ENCODE measurements at regions not wholly inside any gene's neighbourhood (a gene's known extent, or its start where the extent isn't known, plus 50 kb on each side); places are given as distances from the start of the nearest gene placed in this dataset.
"Not testable (repeated sequence)": the region's sequence is repeated elsewhere in the genome, so short reads cannot be mapped to it uniquely, and the experiment has no call there.

DNA sequence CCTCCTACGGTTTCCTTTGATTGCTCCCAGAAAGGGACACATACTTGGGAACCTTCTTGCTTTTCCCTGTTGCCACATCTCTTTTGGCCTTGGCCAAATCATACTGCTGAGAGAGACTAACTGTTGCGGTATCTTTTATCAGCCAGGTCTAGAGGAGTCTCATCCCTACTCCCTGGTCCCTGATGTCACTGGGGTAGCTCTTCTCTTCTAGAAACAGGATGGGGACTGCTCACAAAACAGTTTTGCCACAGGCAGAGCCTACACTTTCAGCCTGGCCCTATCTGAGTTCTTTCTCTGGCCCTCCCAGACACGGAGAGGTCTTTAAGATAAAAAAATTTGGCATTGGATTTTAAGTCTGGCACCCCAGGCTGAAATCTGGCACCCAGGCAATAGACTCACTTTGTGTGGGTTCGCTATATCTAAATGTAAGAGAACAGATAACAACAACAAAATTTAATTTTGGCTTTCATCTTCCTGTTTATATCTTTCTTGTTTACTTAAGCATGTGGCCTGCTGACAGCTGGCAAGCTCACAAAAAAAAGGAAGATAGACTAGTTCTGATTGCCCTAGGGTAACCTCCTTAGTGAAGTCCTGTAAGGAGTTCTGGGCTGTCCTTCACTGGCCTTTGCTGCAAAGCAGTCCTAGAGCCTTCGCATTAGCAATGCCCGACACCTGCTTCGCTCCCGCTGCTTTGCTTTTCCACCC, 228.3 kb upstream of the NPVF start:
- Histone ChIP-seq H3K36me3 (ENCODE audit: insufficient read depth, low read length) (no peaks in the 10 kb centered on the region), H3K9me2 (replicated peaks; ENCODE audit: insufficient read depth, low read length) (no peaks in the 10 kb centered on the region), H3K9ac (ENCODE audit: low read length) (no peak overlapping the region), H3K4me3 (ENCODE audit: low read length) (no peak overlapping the region), H3K4me1 (ENCODE audit: low read length) (no peaks in the 10 kb centered on the region; the same call in 1 of the 2 replicates), H2AFZ (ENCODE audit: low read length) (no peak overlapping the region), H3K4me2 (ENCODE audit: low read depth, low read length, poor library complexity, severe bottlenecking) (no peak overlapping the region), H4K20me1 (ENCODE audit: insufficient read depth, low read depth, low read length) (no peaks in the 10 kb centered on the region), H3K27me3 (ENCODE audit: low read length) (no peaks in the 10 kb centered on the region), H3K9me3 (ENCODE audit: low read length) (no peaks in the 10 kb centered on the region), H3K27ac (ENCODE audit: low read length) (no peak overlapping the region), H3K79me2 (ENCODE audit: low read length) (no peaks in the 10 kb centered on the region)
- DNase-seq = no peak

DNA sequence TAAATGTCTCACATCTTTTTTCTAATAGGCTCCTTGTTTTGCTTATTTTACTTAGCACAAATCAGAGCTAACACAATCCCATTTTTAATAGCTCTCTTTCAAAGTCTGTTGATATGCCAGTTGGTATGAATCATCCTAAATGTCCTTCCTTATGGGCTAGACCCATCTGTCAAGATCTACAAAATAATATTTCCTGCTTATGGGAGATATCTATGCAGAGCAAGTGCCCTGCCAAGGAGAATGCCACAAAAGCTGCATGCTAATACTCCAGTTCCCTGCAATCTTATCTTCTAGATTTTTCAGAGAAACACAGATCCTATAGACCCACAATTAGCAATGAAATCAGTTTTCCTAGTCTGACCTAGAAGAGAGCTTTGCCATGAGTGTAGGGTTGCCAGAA, 230.8 kb upstream of the NPVF start:
- Histone ChIP-seq H4K20me1 (ENCODE audit: insufficient read depth, low read depth, low read length) (no peaks in the 10 kb centered on the region), H3K79me2 (ENCODE audit: low read length) (no peaks in the 10 kb centered on the region), H3K9me2 (replicated peaks; ENCODE audit: insufficient read depth, low read length) (no peaks in the 10 kb centered on the region), H2AFZ (ENCODE audit: low read length) (no peak overlapping the region), H3K4me2 (ENCODE audit: low read depth, low read length, poor library complexity, severe bottlenecking) (no peak overlapping the region), H3K4me1 (ENCODE audit: low read length) (no peaks in the 10 kb centered on the region; the same call in 1 of the 2 replicates), H3K27ac (ENCODE audit: low read length) (no peak overlapping the region), H3K9ac (ENCODE audit: low read length) (no peak overlapping the region), H3K9me3 (ENCODE audit: low read length) (no peaks in the 10 kb centered on the region), H3K36me3 (ENCODE audit: insufficient read depth, low read length) (no peaks in the 10 kb centered on the region), H3K27me3 (ENCODE audit: low read length) (no peaks in the 10 kb centered on the region), H3K4me3 (ENCODE audit: low read length) (no peak overlapping the region)
- DNase-seq = no peak

GRCh38 chr7:25460433-25460832, 232.1 kb upstream of the NPVF start:
- Histone ChIP-seq H3K4me3 (ENCODE audit: low read length) (no peak overlapping the region), H3K4me2 (ENCODE audit: low read depth, low read length, poor library complexity, severe bottlenecking) (no peak overlapping the region), H3K27ac (ENCODE audit: low read length) (no peak overlapping the region), H3K9ac (ENCODE audit: low read length) (no peak overlapping the region), H3K79me2 (ENCODE audit: low read length) (no peaks in the 10 kb centered on the region), H4K20me1 (ENCODE audit: insufficient read depth, low read depth, low read length) (no peaks in the 10 kb centered on the region), H3K9me2 (replicated peaks; ENCODE audit: insufficient read depth, low read length) (no peaks in the 10 kb centered on the region), H3K27me3 (ENCODE audit: low read length) (no peaks in the 10 kb centered on the region), H2AFZ (ENCODE audit: low read length) (no peak overlapping the region), H3K4me1 (ENCODE audit: low read length) (no peaks in the 10 kb centered on the region), H3K9me3 (ENCODE audit: low read length) (no peaks in the 10 kb centered on the region), H3K36me3 (ENCODE audit: insufficient read depth, low read length) (no peaks in the 10 kb centered on the region)
- DNase-seq = no peak

DNA sequence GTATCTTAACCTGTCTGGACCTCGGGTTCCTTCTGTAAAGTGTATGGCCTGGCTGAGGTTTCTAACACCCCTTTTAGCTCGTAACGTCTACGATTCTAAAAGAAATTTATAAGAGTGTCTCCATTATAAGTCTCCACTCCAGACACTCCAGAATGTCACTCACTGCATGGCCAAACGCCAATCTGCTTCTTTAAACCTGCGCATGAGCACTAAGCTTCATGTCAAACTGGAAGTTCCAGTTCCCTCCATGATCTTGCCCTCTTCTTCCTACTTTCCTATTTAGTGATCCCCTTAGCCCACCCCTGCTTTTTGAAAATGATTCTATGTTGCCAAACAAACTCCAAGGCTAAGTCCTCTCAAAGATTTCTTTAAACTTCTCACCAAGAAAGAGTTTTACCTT, 241.4 kb upstream of the NPVF start:
- H3K9me2 ChIP-seq (replicated peaks; ENCODE audit: insufficient read depth, low read length) = no peaks in the 10 kb centered on the region
- H3K27me3 ChIP-seq (ENCODE audit: low read length) = no peaks in the 10 kb centered on the region
- no peak overlapping the region for H3K4me3 ChIP-seq (ENCODE audit: low read length)
- H2AFZ ChIP-seq (ENCODE audit: low read length) = no peak overlapping the region
- H3K79me2 ChIP-seq (ENCODE audit: low read length) = no peaks in the 10 kb centered on the region
- DNase-seq = peak; percentile 24
- H3K36me3 ChIP-seq (ENCODE audit: insufficient read depth, low read length) = no peaks in the 10 kb centered on the region
- H3K9ac ChIP-seq (ENCODE audit: low read length) = no peak overlapping the region
- no peaks in the 10 kb centered on the region for H3K9me3 ChIP-seq (ENCODE audit: low read length)
- H4K20me1 ChIP-seq (ENCODE audit: insufficient read depth, low read depth, low read length) = no peaks in the 10 kb centered on the region
- no peak overlapping the region for H3K4me2 ChIP-seq (ENCODE audit: low read depth, low read length, poor library complexity, severe bottlenecking)
- H3K27ac ChIP-seq (ENCODE audit: low read length) = no peak overlapping the region
- H3K4me1 ChIP-seq (ENCODE audit: low read length) = no peaks in the 10 kb centered on the region

- no peaks in the 10 kb centered on the region for H3K9me3 ChIP-seq (ENCODE audit: low read length)
Measured at GRCh38 chr7:25476863-25477499, 248.7 kb upstream of the NPVF start.

DNA sequence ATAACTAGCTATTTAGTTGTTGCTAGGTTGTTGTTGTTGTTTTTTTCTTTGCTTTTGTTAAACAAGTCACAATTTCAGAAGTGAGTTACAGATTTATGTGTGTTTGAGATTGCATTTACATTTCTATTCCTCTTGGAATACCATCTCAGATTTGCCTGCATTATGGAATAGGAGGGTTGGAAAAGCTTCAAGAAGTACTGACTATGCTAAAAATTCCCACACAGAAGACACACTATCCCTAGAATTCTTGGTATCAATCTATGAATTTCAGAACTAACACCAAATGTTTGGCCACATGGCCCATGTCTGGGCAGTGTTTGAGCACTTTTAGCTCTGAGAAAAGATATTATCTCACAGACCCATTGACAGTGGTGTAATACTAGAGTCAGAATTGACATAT, 249.9 kb upstream of the NPVF start:
- not testable (repeated sequence) for H3K27ac ChIP-seq (ENCODE audit: low read length); H3K4me3 ChIP-seq (ENCODE audit: low read length); H3K4me2 ChIP-seq (ENCODE audit: low read depth, low read length, poor library complexity, severe bottlenecking); H3K79me2 ChIP-seq (ENCODE audit: low read length); H3K36me3 ChIP-seq (ENCODE audit: insufficient read depth, low read length); H3K27me3 ChIP-seq (ENCODE audit: low read length); H4K20me1 ChIP-seq (ENCODE audit: insufficient read depth, low read depth, low read length); H3K4me1 ChIP-seq (ENCODE audit: low read length); H3K9ac ChIP-seq (ENCODE audit: low read length); H3K9me2 ChIP-seq (replicated peaks; ENCODE audit: insufficient read depth, low read length); H3K9me3 ChIP-seq (ENCODE audit: low read length); DNase-seq; H2AFZ ChIP-seq (ENCODE audit: low read length)

More at GRCh38 chr7:25476863-25477499, 248.7 kb upstream of the NPVF start:
- H3K9ac ChIP-seq (ENCODE audit: low read length) = no peak overlapping the region
- no peaks in the 10 kb centered on the region for H3K79me2 ChIP-seq (ENCODE audit: low read length)
- H3K4me1 ChIP-seq (ENCODE audit: low read length) = no peaks in the 10 kb centered on the region
- no peak overlapping the region for H3K4me3 ChIP-seq (ENCODE audit: low read length)
- no peak for DNase-seq
- H3K27ac ChIP-seq (ENCODE audit: low read length) = no peak overlapping the region
- H2AFZ ChIP-seq (ENCODE audit: low read length) = no peak overlapping the region
- no peaks in the 10 kb centered on the region for H3K36me3 ChIP-seq (ENCODE audit: insufficient read depth, low read length)
- no peaks in the 10 kb centered on the region for H4K20me1 ChIP-seq (ENCODE audit: insufficient read depth, low read depth, low read length)
- H3K27me3 ChIP-seq (ENCODE audit: low read length) = no peaks in the 10 kb centered on the region
- no peaks in the 10 kb centered on the region for H3K9me2 ChIP-seq (replicated peaks; ENCODE audit: insufficient read depth, low read length)
- no peak overlapping the region for H3K4me2 ChIP-seq (ENCODE audit: low read depth, low read length, poor library complexity, severe bottlenecking)

DNA sequence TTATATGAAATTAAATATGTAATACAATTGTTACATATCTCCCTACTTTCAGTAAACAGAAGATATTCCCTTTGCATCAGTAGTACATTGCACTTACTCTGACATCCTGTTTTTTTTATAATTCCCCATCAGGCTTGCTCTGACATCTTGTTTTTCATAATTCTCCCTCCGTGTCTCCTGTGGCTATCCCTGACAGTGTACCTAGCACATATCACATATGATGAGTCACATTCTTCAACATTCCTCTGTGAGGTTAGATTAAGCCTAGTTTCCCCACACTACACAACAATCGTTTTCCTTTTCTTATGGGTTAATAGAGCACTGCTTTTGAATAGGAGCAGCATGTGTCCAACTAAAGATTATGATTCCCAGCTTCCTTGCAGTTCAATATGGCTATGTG, 250.6 kb upstream of the NPVF start:
- no peaks in the 10 kb centered on the region for H3K9me2 ChIP-seq (replicated peaks; ENCODE audit: insufficient read depth, low read length)
- H4K20me1 ChIP-seq (ENCODE audit: insufficient read depth, low read depth, low read length) = no peaks in the 10 kb centered on the region
- no peaks in the 10 kb centered on the region for H3K4me1 ChIP-seq (ENCODE audit: low read length)
- H2AFZ ChIP-seq (ENCODE audit: low read length) = no peak overlapping the region
- no peak overlapping the region for H3K9ac ChIP-seq (ENCODE audit: low read length)
- H3K36me3 ChIP-seq (ENCODE audit: insufficient read depth, low read length) = no peaks in the 10 kb centered on the region
- DNase-seq = no peak
- no peaks in the 10 kb centered on the region for H3K79me2 ChIP-seq (ENCODE audit: low read length)
- H3K27me3 ChIP-seq (ENCODE audit: low read length) = no peaks in the 10 kb centered on the region
- H3K27ac ChIP-seq (ENCODE audit: low read length) = no peak overlapping the region
- H3K9me3 ChIP-seq (ENCODE audit: low read length) = no peaks in the 10 kb centered on the region
- H3K4me2 ChIP-seq (ENCODE audit: low read depth, low read length, poor library complexity, severe bottlenecking) = no peak overlapping the region
- H3K4me3 ChIP-seq (ENCODE audit: low read length) = no peak overlapping the region

DNA sequence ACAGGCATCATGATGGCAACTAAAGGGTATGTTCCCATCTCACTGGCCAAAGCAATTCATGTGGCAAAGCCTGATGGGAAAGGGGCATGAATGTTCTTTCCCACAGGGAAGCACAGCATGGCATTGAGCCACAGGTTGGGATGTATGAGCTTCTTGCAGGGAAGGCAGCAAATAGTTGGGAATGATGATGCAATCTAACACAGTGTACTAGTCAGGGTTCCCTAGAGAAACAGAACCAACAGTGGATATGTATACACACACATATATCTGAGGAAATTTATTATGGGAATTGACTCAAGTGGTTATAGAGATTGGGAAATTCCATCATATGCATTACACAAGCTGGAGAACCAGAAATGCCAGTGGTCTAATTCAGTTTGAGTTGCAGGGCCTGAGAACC, 253.6 kb upstream of the NPVF start:
- Histone ChIP-seq H3K9me2 (replicated peaks; ENCODE audit: insufficient read depth, low read length) (no peaks in the 10 kb centered on the region), H3K9me3 (ENCODE audit: low read length) (no peaks in the 10 kb centered on the region), H2AFZ (ENCODE audit: low read length) (no peak overlapping the region), H3K36me3 (ENCODE audit: insufficient read depth, low read length) (no peaks in the 10 kb centered on the region), H3K4me2 (ENCODE audit: low read depth, low read length, poor library complexity, severe bottlenecking) (no peak overlapping the region), H3K79me2 (ENCODE audit: low read length) (no peaks in the 10 kb centered on the region), H3K4me1 (ENCODE audit: low read length) (no peaks in the 10 kb centered on the region), H4K20me1 (ENCODE audit: insufficient read depth, low read depth, low read length) (no peaks in the 10 kb centered on the region), H3K27me3 (ENCODE audit: low read length) (no peaks in the 10 kb centered on the region; the same call in 1 of the 2 replicates), H3K27ac (ENCODE audit: low read length) (no peak overlapping the region), H3K4me3 (ENCODE audit: low read length) (no peak overlapping the region), H3K9ac (ENCODE audit: low read length) (no peak overlapping the region)
- DNase-seq = no peak
